HAP-1 (cell line): ENCODE measurements at regions not wholly inside any gene's neighbourhood (a gene's known extent, or its start where the extent isn't known, plus 50 kb on each side); places are given as distances from the start of the nearest gene placed in this dataset.
"Not testable (repeated sequence)": the region's sequence is repeated elsewhere in the genome, so short reads cannot be mapped to it uniquely, and the experiment has no call there.

ENCODE experiments used
- DNase-seq, 2 experiments: peaks; one replicate each; pipeline ENCODE4 v3.0.0-alpha.2; 2016 to 2020; ENCODE audit warnings: low spot score in 2 of 2
- H3K27me3 ChIP-seq: fragments of 250-450 bp; sonication (Bioruptor Pico); 2 replicates; pipeline ENCODE4 v1.5.1; 2020; ENCODE audit warnings: low read depth, mild to moderate bottlenecking, moderate library complexity
- H3K36me3 ChIP-seq: fragments of 250-450 bp; sonication (Bioruptor Pico); replicated peaks from 2 replicates; pipeline ENCODE4 v1.5.1; 2020; ENCODE audit warnings: mild to moderate bottlenecking
- H3K4me1 ChIP-seq: fragments of 250-450 bp; sonication (Bioruptor Pico); 2 replicates; pipeline ENCODE4 v1.5.1; 2020; ENCODE audit warnings: mild to moderate bottlenecking
- H3K4me3 ChIP-seq: fragments of 250-450 bp; sonication (Bioruptor Pico); 2 replicates; pipeline ENCODE4 v1.5.1; 2020; ENCODE audit warnings: mild to moderate bottlenecking, moderate library complexity
- H3K9me3 ChIP-seq: fragments of 250-450 bp; sonication (Bioruptor Pico); 2 replicates; pipeline ENCODE4 v1.5.1; 2020; ENCODE audit warnings: mild to moderate bottlenecking, moderate library complexity
- in situ Hi-C: fragments of 300-500 bp; cut with MboI; formaldehyde crosslinking; loops from 3 replicates; pipeline ENCODE4 v1.14.3; 2020; ENCODE audit warnings: low sequenced_read_pairs, inconsistent platforms, mixed read lengths

- no peak overlapping the region for H3K4me3 ChIP-seq
- no peaks in the 10 kb centered on the region for H3K27me3 ChIP-seq
- no peaks in the 10 kb centered on the region for H3K4me1 ChIP-seq
- no peaks in the 10 kb centered on the region for H3K9me3 ChIP-seq
- DNase-seq, result no peak
- in situ Hi-C loops, result no loop called here
- no peaks in the 10 kb centered on the region for H3K36me3 ChIP-seq
Measured at GRCh38 chr2:17401096-17401495, 117.1 kb downstream of the RAD51AP2 start.

GRCh38 chr2:17398770-17399169 is 119.5 kb downstream of the RAD51AP2 start:
- Histone ChIP-seq H3K9me3 (no peaks in the 10 kb centered on the region), H3K36me3 (no peaks in the 10 kb centered on the region), H3K4me3 (no peak overlapping the region), H3K27me3 (no peaks in the 10 kb centered on the region), H3K4me1 (no peaks in the 10 kb centered on the region)
- DNase-seq, result no peak
- in situ Hi-C loops, result no loop called here

- Histone ChIP-seq H3K9me3 (no peaks in the 10 kb centered on the region), H3K27me3 (no peaks in the 10 kb centered on the region; the same call in 1 of the 2 replicates), H3K4me1 (no peaks in the 10 kb centered on the region), H3K4me3 (no peak overlapping the region), H3K36me3 (no peaks in the 10 kb centered on the region)
- no peak for DNase-seq
- in situ Hi-C loops, result no loop called here
Measured at GRCh38 chr2:17388798-17389197, 129.4 kb downstream of the RAD51AP2 start.

GRCh38 chr2:17387591-17387990 is 130.6 kb downstream of the RAD51AP2 start:
- H3K4me1 ChIP-seq, result no peaks in the 10 kb centered on the region
- H3K4me3 ChIP-seq, result no peak overlapping the region
- H3K36me3 ChIP-seq, result no peaks in the 10 kb centered on the region
- no peaks in the 10 kb centered on the region; the same call in 1 of the 2 replicates for H3K27me3 ChIP-seq
- in situ Hi-C loops, result no loop called here
- no peaks in the 10 kb centered on the region for H3K9me3 ChIP-seq
- no peak for DNase-seq

- Histone ChIP-seq H3K27me3 (no peaks in the 10 kb centered on the region; the same call in 1 of the 2 replicates), H3K4me1 (no peaks in the 10 kb centered on the region), H3K4me3 (no peak overlapping the region), H3K36me3 (no peaks in the 10 kb centered on the region), H3K9me3 (no peaks in the 10 kb centered on the region)
- in situ Hi-C loops, result no loop called here
- DNase-seq, result no peak
Measured at GRCh38 chr2:17386771-17387170, 131.5 kb downstream of the RAD51AP2 start.

GRCh38 chr2:17380003-17380402 is 138.2 kb downstream of the RAD51AP2 start:
- no peaks in the 10 kb centered on the region for H3K9me3 ChIP-seq
- in situ Hi-C loops, result no loop called here
- H3K27me3 ChIP-seq, result no peaks in the 10 kb centered on the region
- no peaks in the 10 kb centered on the region for H3K4me1 ChIP-seq
- no peak overlapping the region for H3K4me3 ChIP-seq
- H3K36me3 ChIP-seq, result no peaks in the 10 kb centered on the region
- no peak for DNase-seq

GRCh38 chr2:17375262-17375661 is 143.0 kb downstream of the RAD51AP2 start:
- no peak for DNase-seq
- in situ Hi-C loops, result no loop called here

GRCh38 chr2:17373741-17374140 is 144.5 kb downstream of the RAD51AP2 start:
- Histone ChIP-seq H3K27me3 (no peaks in the 10 kb centered on the region), H3K36me3 (no peaks in the 10 kb centered on the region), H3K4me3 (no peak overlapping the region), H3K4me1 (no peaks in the 10 kb centered on the region), H3K9me3 (no peaks in the 10 kb centered on the region)
- in situ Hi-C loops, result no loop called here
- no peak for DNase-seq

More at GRCh38 chr2:17375262-17375661, 143.0 kb downstream of the RAD51AP2 start:
- Histone ChIP-seq H3K9me3 (no peaks in the 10 kb centered on the region), H3K4me1 (no peaks in the 10 kb centered on the region), H3K36me3 (no peaks in the 10 kb centered on the region), H3K27me3 (no peaks in the 10 kb centered on the region), H3K4me3 (no peak overlapping the region)

GRCh38 chr2:17373041-17373440 is 145.2 kb downstream of the RAD51AP2 start:
- in situ Hi-C loops, result no loop called here

GRCh38 chr2:17363846-17364245 is 154.4 kb downstream of the RAD51AP2 start:
- no peaks in the 10 kb centered on the region for H3K4me1 ChIP-seq
- in situ Hi-C loops, result no loop called here
- DNase-seq, result no peak
- no peak overlapping the region for H3K4me3 ChIP-seq
- H3K27me3 ChIP-seq, result no peaks in the 10 kb centered on the region
- no peaks in the 10 kb centered on the region for H3K36me3 ChIP-seq
- H3K9me3 ChIP-seq, result no peaks in the 10 kb centered on the region

More at GRCh38 chr2:17373041-17373440, 145.2 kb downstream of the RAD51AP2 start:
- Histone ChIP-seq H3K9me3 (no peaks in the 10 kb centered on the region), H3K36me3 (no peaks in the 10 kb centered on the region), H3K4me3 (no peak overlapping the region), H3K4me1 (no peaks in the 10 kb centered on the region), H3K27me3 (no peaks in the 10 kb centered on the region)
- DNase-seq, result no peak

GRCh38 chr2:17362956-17363355 is 155.3 kb downstream of the RAD51AP2 start:
- in situ Hi-C loops, result no loop called here
- Histone ChIP-seq H3K4me3 (no peak overlapping the region), H3K36me3 (no peaks in the 10 kb centered on the region), H3K27me3 (no peaks in the 10 kb centered on the region), H3K4me1 (no peaks in the 10 kb centered on the region), H3K9me3 (no peaks in the 10 kb centered on the region)
- no peak for DNase-seq

- Histone ChIP-seq H3K27me3 (peaks cover 2% of the 10 kb centered on the region; the same call in 1 of the 2 replicates), H3K36me3 (no peaks in the 10 kb centered on the region), H3K4me3 (no peak overlapping the region), H3K9me3 (no peaks in the 10 kb centered on the region), H3K4me1 (no peaks in the 10 kb centered on the region)
- in situ Hi-C loops, result no loop called here
- no peak for DNase-seq
Measured at GRCh38 chr2:17355608-17356329, 162.5 kb downstream of the RAD51AP2 start.

GRCh38 chr2:17353263-17353662 is 165.0 kb downstream of the RAD51AP2 start:
- in situ Hi-C loops, result no loop called here
- Histone ChIP-seq H3K27me3 (peaks cover 2% of the 10 kb centered on the region; the same call in 1 of the 2 replicates), H3K9me3 (no peaks in the 10 kb centered on the region), H3K36me3 (no peaks in the 10 kb centered on the region), H3K4me3 (no peak overlapping the region), H3K4me1 (no peaks in the 10 kb centered on the region)
- no peak for DNase-seq

GRCh38 chr2:17342692-17343091 is 175.5 kb downstream of the RAD51AP2 start:
- H3K36me3 ChIP-seq, H3K9me3 ChIP-seq, H3K4me1 ChIP-seq, H3K27me3 ChIP-seq, DNase-seq, H3K4me3 ChIP-seq, in situ Hi-C loops: not testable (repeated sequence)

GRCh38 chr2:17337507-17337906 is 180.7 kb downstream of the RAD51AP2 start:
- Histone ChIP-seq H3K36me3 (no peaks in the 10 kb centered on the region), H3K27me3 (no peaks in the 10 kb centered on the region), H3K9me3 (no peaks in the 10 kb centered on the region), H3K4me1 (no peaks in the 10 kb centered on the region), H3K4me3 (no peak overlapping the region)
- DNase-seq, result no peak
- in situ Hi-C loops, result no loop called here
